ENCODE measurements at regions not wholly inside any gene's neighbourhood (a gene's known extent, or its start where the extent isn't known, plus 50 kb on each side); places are given as distances from the start of the nearest gene placed in this dataset.

GRCh38 chr20:10110151-10110550, 75.4 kb downstream of the ANKEF1 start:
- no peak for TF ChIP-seq CTCF (conservative IDR thresholded peaks at IDR 0.05 in 1 of 2, IDR thresholded peaks at IDR 0.05 in 1 of 2; ENCODE audit: low read depth in 1 of 2, low read length in 2 of 2)
- no peak for TF ChIP-seq EZH2 (IDR thresholded peaks at IDR 0.05; ENCODE audit: low read length, missing control alignments)
